WTC11 (cell line): ENCODE measurements at regions not wholly inside any gene's neighbourhood (a gene's known extent, or its start where the extent isn't known, plus 50 kb on each side); places are given as distances from the start of the nearest gene placed in this dataset.

Experiments used
- ATAC-seq: fragments of 200-7000 bp; cut with Tn5 transposase; 2 replicates; pipeline ENCODE4 v1.10.0; 2021; ENCODE audit warnings: mild to moderate bottlenecking, moderate library complexity
- CTCF ChIA-PET: fragments of 300-600 bp; sonication (Branson Sonifier 250); formaldehyde crosslinking; loops from one replicate; lab custom pipeline; 2021; ENCODE audit warnings: antibody characterized with exemption; lab: Charles Lee
- POLR2A ChIA-PET: fragments of 350-600 bp; sonication (Branson Sonifier 250); formaldehyde crosslinking; loops from one replicate; lab custom pipeline; 2021; ENCODE audit warnings: antibody characterized with exemption; lab: Charles Lee
- DNase-seq: peaks from one replicate; pipeline ENCODE4 v3.0.0; 2021; ENCODE audit warnings: low spot score
- H3K27ac Mint-ChIP-seq: 2 replicates; pipeline ENCODE4 v1.8.0; 2021; ENCODE audit warnings: mixed read lengths
- H3K27me3 Mint-ChIP-seq: 2 replicates; pipeline ENCODE4 v1.8.0; 2021; ENCODE audit warnings: low read depth, mild to moderate bottlenecking, moderate library complexity, mixed read lengths
- H3K36me3 Mint-ChIP-seq: 2 replicates; pipeline ENCODE4 v1.8.0; 2021; ENCODE audit warnings: mixed read lengths
- H3K4me1 Mint-ChIP-seq: 2 replicates; pipeline ENCODE4 v1.8.0; 2022; ENCODE audit warnings: mixed read lengths
- H3K4me3 Mint-ChIP-seq: 2 replicates; pipeline ENCODE4 v1.8.0; 2021; ENCODE audit warnings: mild to moderate bottlenecking, moderate library complexity, mixed read lengths
- H3K9me3 Mint-ChIP-seq: 2 replicates; pipeline ENCODE4 v1.8.0; 2021; ENCODE audit warnings: mixed read lengths
- CBFB ChIP-seq: sonication (generic); formaldehyde crosslinking; IDR thresholded peaks from 2 replicates; pipeline ENCODE4 v1.8.1; 2022; ENCODE audit warnings: mild to moderate bottlenecking, low read depth, missing genetic modification reagents
- ELF4 ChIP-seq: sonication (generic); formaldehyde crosslinking; IDR thresholded peaks from 2 replicates; pipeline ENCODE4 v1.8.1; 2022; ENCODE audit warnings: low read depth, mild to moderate bottlenecking, moderate library complexity, missing genetic modification reagents
- ESRRA ChIP-seq: sonication (generic); formaldehyde crosslinking; IDR thresholded peaks from 2 replicates; pipeline ENCODE4 v1.8.1; 2022; ENCODE audit warnings: mild to moderate bottlenecking, missing genetic modification reagents, borderline replicate concordance
- GTF2I ChIP-seq: fragments of 250-450 bp; sonication (Bioruptor Pico); conservative IDR thresholded peaks from 2 replicates; pipeline ENCODE4 v1.4.0; 2021; ENCODE audit warnings: mild to moderate bottlenecking
- TEAD1 ChIP-seq: sonication (generic); formaldehyde crosslinking; IDR thresholded peaks from 2 replicates; pipeline ENCODE4 v1.8.0; 2022; ENCODE audit warnings: mild to moderate bottlenecking, missing genetic modification reagents
- TEAD4 ChIP-seq: sonication (generic); formaldehyde crosslinking; IDR thresholded peaks from 2 replicates; pipeline ENCODE4 v1.8.0; 2022; ENCODE audit warnings: mild to moderate bottlenecking, missing genetic modification reagents
- ZNF232 ChIP-seq: sonication (generic); formaldehyde crosslinking; IDR thresholded peaks from 2 replicates; pipeline ENCODE4 v1.8.0; 2022; ENCODE audit warnings: mild to moderate bottlenecking, missing genetic modification reagents
- ZNF263 ChIP-seq: sonication (generic); formaldehyde crosslinking; IDR thresholded peaks from 2 replicates; pipeline ENCODE4 v1.8.1; 2022; ENCODE audit warnings: low read depth, mild to moderate bottlenecking, moderate library complexity, missing genetic modification reagents
- TF ChIP-seq, protein P1 (sequence below): sonication (generic); formaldehyde crosslinking; IDR thresholded peaks from 2 replicates; pipeline ENCODE4 v1.8.0; 2023; ENCODE audit warnings: missing genetic modification reagents
- TF ChIP-seq, protein P2 (sequence below): sonication (generic); formaldehyde crosslinking; conservative IDR thresholded peaks from 2 replicates; pipeline ENCODE4 v1.8.1; 2023; ENCODE audit warnings: mild to moderate bottlenecking, low read depth, missing genetic modification reagents, moderate library complexity
- TF ChIP-seq, protein P3 (sequence below): sonication (generic); formaldehyde crosslinking; IDR thresholded peaks from 2 replicates; pipeline ENCODE4 v1.8.1; 2023; ENCODE audit warnings: mild to moderate bottlenecking, missing genetic modification reagents, moderate library complexity
- TF ChIP-seq, protein P4 (sequence below): sonication (generic); formaldehyde crosslinking; IDR thresholded peaks from 2 replicates; pipeline ENCODE4 v1.8.1; 2023; ENCODE audit warnings: mild to moderate bottlenecking, missing genetic modification reagents
- TF ChIP-seq, protein P5 (sequence below): sonication (generic); formaldehyde crosslinking; conservative IDR thresholded peaks from 2 replicates; pipeline ENCODE4 v1.8.1; 2022; ENCODE audit warnings: mild to moderate bottlenecking, missing genetic modification reagents
- TF ChIP-seq, protein P6 (sequence below): sonication (generic); formaldehyde crosslinking; IDR thresholded peaks from 2 replicates; pipeline ENCODE4 v1.8.0; 2022; ENCODE audit warnings: mild to moderate bottlenecking, missing genetic modification reagents
- TF ChIP-seq, protein P7 (sequence below): fragments of 250-450 bp; sonication (Bioruptor Pico); IDR thresholded peaks from 2 replicates; pipeline ENCODE4 v1.9.0; 2021; ENCODE audit warnings: mild to moderate bottlenecking

DNA sequence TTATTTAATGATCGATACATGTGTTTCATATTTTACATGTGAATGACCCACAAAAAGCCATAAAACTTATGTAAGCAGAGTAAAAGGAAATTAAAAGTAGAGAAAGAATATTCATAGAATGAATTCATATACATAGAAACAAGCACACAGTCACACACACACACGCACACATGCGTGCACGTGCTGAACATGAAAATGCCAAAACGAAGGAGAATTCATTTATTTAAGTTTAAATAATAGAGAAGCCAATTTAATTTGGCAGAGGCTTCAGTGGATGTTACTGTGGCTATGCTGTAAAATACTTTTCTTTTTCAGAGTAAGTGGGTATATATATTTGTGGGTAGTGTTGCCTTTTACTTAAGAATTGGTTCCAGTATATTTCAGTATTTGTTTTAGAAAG is 145.0 kb upstream of the C21orf91 start (continued):
- TF ChIP-seq, protein P1, sequence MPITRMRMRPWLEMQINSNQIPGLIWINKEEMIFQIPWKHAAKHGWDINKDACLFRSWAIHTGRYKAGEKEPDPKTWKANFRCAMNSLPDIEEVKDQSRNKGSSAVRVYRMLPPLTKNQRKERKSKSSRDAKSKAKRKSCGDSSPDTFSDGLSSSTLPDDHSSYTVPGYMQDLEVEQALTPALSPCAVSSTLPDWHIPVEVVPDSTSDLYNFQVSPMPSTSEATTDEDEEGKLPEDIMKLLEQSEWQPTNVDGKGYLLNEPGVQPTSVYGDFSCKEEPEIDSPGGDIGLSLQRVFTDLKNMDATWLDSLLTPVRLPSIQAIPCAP: no peak
- TF ChIP-seq, protein P2, sequence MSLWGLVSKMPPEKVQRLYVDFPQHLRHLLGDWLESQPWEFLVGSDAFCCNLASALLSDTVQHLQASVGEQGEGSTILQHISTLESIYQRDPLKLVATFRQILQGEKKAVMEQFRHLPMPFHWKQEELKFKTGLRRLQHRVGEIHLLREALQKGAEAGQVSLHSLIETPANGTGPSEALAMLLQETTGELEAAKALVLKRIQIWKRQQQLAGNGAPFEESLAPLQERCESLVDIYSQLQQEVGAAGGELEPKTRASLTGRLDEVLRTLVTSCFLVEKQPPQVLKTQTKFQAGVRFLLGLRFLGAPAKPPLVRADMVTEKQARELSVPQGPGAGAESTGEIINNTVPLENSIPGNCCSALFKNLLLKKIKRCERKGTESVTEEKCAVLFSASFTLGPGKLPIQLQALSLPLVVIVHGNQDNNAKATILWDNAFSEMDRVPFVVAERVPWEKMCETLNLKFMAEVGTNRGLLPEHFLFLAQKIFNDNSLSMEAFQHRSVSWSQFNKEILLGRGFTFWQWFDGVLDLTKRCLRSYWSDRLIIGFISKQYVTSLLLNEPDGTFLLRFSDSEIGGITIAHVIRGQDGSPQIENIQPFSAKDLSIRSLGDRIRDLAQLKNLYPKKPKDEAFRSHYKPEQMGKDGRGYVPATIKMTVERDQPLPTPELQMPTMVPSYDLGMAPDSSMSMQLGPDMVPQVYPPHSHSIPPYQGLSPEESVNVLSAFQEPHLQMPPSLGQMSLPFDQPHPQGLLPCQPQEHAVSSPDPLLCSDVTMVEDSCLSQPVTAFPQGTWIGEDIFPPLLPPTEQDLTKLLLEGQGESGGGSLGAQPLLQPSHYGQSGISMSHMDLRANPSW: no peak
- TF ChIP-seq, protein P3, sequence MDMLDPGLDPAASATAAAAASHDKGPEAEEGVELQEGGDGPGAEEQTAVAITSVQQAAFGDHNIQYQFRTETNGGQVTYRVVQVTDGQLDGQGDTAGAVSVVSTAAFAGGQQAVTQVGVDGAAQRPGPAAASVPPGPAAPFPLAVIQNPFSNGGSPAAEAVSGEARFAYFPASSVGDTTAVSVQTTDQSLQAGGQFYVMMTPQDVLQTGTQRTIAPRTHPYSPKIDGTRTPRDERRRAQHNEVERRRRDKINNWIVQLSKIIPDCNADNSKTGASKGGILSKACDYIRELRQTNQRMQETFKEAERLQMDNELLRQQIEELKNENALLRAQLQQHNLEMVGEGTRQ: no peak
- TF ChIP-seq ZNF232 (no peak), TEAD1 (CRISPR knock-in tag) (no peak), ELF4 (no peak), ESRRA (CRISPR knock-in tag) (no peak), CBFB (CRISPR knock-in tag) (no peak)
- TF ChIP-seq, protein P4, sequence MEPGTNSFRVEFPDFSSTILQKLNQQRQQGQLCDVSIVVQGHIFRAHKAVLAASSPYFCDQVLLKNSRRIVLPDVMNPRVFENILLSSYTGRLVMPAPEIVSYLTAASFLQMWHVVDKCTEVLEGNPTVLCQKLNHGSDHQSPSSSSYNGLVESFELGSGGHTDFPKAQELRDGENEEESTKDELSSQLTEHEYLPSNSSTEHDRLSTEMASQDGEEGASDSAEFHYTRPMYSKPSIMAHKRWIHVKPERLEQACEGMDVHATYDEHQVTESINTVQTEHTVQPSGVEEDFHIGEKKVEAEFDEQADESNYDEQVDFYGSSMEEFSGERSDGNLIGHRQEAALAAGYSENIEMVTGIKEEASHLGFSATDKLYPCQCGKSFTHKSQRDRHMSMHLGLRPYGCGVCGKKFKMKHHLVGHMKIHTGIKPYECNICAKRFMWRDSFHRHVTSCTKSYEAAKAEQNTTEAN (CRISPR knock-in tag): no peak
- TF ChIP-seq, protein P5, sequence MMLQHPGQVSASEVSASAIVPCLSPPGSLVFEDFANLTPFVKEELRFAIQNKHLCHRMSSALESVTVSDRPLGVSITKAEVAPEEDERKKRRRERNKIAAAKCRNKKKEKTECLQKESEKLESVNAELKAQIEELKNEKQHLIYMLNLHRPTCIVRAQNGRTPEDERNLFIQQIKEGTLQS: no peak
- TF ChIP-seq, all 79 proteins: peak for 0

DNA sequence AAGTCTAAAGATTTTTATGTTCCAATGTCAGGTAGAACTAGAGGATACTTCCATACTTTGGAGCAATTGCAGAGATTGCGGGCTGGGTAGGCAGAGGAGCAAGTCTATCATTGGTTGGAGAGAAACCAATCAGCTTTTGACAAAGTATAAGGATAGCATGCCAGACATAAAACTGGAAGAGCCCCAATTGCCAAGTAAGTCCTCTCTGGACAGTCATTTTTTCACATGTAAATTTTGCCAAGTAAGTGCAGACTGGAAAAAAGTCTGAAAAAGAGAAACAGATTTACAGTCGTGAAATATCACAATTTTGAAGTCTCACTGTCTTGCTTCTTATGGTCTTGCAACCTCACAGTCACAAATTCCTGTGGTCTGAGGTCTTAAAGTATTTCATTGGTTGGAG is 131.4 kb upstream of the C21orf91 start:
- ATAC-seq (no peak), DNase-seq (no peak)
- Mint-ChIP-seq H3K36me3 (peaks cover 4% of the 10 kb centered on the region), H3K4me1 (no peaks in the 10 kb centered on the region), H3K27ac (no peak overlapping the region), H3K27me3 (no peaks in the 10 kb centered on the region), H3K9me3 (peaks cover 5% of the 10 kb centered on the region), H3K4me3 (no peak overlapping the region)
- TF ChIP-seq GTF2I (CRISPR knock-in tag): no peak
- TF ChIP-seq TEAD4: no peak
- TF ChIP-seq, protein P6, sequence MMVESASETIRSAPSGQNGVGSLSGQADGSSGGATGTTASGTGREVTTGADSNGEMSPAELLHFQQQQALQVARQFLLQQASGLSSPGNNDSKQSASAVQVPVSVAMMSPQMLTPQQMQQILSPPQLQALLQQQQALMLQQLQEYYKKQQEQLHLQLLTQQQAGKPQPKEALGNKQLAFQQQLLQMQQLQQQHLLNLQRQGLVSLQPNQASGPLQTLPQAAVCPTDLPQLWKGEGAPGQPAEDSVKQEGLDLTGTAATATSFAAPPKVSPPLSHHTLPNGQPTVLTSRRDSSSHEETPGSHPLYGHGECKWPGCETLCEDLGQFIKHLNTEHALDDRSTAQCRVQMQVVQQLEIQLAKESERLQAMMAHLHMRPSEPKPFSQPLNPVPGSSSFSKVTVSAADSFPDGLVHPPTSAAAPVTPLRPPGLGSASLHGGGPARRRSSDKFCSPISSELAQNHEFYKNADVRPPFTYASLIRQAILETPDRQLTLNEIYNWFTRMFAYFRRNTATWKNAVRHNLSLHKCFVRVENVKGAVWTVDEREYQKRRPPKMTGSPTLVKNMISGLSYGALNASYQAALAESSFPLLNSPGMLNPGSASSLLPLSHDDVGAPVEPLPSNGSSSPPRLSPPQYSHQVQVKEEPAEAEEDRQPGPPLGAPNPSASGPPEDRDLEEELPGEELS: no peak
- TF ChIP-seq, protein P2: no peak
- TF ChIP-seq ZNF263: no peak
- TF ChIP-seq, protein P7, sequence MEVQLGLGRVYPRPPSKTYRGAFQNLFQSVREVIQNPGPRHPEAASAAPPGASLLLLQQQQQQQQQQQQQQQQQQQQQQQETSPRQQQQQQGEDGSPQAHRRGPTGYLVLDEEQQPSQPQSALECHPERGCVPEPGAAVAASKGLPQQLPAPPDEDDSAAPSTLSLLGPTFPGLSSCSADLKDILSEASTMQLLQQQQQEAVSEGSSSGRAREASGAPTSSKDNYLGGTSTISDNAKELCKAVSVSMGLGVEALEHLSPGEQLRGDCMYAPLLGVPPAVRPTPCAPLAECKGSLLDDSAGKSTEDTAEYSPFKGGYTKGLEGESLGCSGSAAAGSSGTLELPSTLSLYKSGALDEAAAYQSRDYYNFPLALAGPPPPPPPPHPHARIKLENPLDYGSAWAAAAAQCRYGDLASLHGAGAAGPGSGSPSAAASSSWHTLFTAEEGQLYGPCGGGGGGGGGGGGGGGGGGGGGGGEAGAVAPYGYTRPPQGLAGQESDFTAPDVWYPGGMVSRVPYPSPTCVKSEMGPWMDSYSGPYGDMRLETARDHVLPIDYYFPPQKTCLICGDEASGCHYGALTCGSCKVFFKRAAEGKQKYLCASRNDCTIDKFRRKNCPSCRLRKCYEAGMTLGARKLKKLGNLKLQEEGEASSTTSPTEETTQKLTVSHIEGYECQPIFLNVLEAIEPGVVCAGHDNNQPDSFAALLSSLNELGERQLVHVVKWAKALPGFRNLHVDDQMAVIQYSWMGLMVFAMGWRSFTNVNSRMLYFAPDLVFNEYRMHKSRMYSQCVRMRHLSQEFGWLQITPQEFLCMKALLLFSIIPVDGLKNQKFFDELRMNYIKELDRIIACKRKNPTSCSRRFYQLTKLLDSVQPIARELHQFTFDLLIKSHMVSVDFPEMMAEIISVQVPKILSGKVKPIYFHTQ (CRISPR knock-in tag): no peak
- CTCF ChIA-PET: no interaction called here
- POLR2A ChIA-PET: no interaction called here
